Tibial artery (tissue), 4 donors: ENCODE measurements at regions not wholly inside any gene's neighbourhood (a gene's known extent, or its start where the extent isn't known, plus 50 kb on each side); places are given as distances from the start of the nearest gene placed in this dataset.

Experiments used
- DNase-seq, 2 donors: peaks; one replicate each; pipeline ENCODE4 v3.0.0-alpha.2; 2019
- H3K27ac ChIP-seq, 2 donors: fragments of 200-600 bp; sonication (generic) in 1 of 2; 1 replicate in 1 of 2; 2 replicates in 1 of 2; pipeline ENCODE4 v1.5.1; 2018 to 2019; ENCODE audit warnings: mild to moderate bottlenecking in 1 of 2
- H3K27me3 ChIP-seq, 2 donors: fragments of 200-600 bp; sonication (generic) in 1 of 2; one replicate each; pipeline versions ENCODE4 v1.5.1 to v1.6.0; 2016 to 2019
- H3K36me3 ChIP-seq, 3 donors: fragments of 200-600 bp; sonication (generic) in 2 of 3; one replicate each; pipeline ENCODE4 v1.5.1; 2016 to 2019; ENCODE audit warnings: mild to moderate bottlenecking in 2 of 3
- H3K4me1 ChIP-seq, 4 donors: fragments of 200-600 bp; sonication (generic) in 2 of 4; 1 replicate in 3 of 4; 2 replicates in 1 of 4; pipeline ENCODE4 v1.5.1; 2016 to 2019
- H3K4me3 ChIP-seq, 2 donors: fragments of 200-600 bp; sonication (generic) in 1 of 2; 1 replicate in 1 of 2; 2 replicates in 1 of 2; pipeline ENCODE4 v1.5.1; 2018 to 2019; ENCODE audit warnings: mild to moderate bottlenecking in 2 of 2
- H3K9me3 ChIP-seq, 3 donors: fragments of 200-600 bp; sonication (generic) in 1 of 3; one replicate each; pipeline ENCODE4 v1.5.1; 2016 to 2019
- intact Hi-C: fragments of 100-400 bp; cut with DNase I; formaldehyde crosslinking; loops from one replicate; pipeline ENCODE4 v1.15.0; 2023; ENCODE audit warnings: low total_unique reads
- TF ChIP-seq, protein P1 (sequence below), 2 experiments: fragments of 200-600 bp in 1 of 2; fragments of 450-650 bp in 1 of 2; IDR thresholded peaks; one replicate each; pipeline ENCODE4 v1.5.1; 2017 to 2019; ENCODE audit warnings: antibody characterized with exemption in 2 of 2, mild to moderate bottlenecking in 1 of 2, moderate library complexity in 1 of 2

DNA sequence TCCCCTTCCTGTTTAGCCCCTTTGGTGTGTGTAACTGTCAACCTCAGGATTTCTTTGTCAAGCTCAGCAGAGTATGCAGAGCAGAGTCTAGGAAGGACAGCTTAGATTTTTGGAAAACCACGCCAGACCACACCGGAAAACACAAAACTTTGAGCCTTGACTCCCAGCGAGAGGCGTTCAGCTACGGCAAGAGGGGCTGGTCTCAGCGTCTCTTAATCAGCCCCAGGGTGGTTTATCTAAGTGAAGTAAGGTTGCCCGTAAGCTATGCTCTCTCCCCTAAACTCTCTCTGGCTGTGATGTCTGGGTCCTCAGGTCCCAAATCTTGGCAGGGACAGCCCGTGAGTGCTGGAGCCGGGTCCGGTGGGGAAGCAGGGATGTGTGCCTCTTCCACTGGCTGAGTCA is 230.9 kb downstream of the KLF6 start:
- intact Hi-C loops: no loop called here
- no peaks in the 10 kb centered on the region for H3K9me3 ChIP-seq
- H3K27me3 ChIP-seq: no peaks in the 10 kb centered on the region
- no peak overlapping the region for H3K4me3 ChIP-seq
- no peak overlapping the region for H3K27ac ChIP-seq
- TF ChIP-seq, protein P1, sequence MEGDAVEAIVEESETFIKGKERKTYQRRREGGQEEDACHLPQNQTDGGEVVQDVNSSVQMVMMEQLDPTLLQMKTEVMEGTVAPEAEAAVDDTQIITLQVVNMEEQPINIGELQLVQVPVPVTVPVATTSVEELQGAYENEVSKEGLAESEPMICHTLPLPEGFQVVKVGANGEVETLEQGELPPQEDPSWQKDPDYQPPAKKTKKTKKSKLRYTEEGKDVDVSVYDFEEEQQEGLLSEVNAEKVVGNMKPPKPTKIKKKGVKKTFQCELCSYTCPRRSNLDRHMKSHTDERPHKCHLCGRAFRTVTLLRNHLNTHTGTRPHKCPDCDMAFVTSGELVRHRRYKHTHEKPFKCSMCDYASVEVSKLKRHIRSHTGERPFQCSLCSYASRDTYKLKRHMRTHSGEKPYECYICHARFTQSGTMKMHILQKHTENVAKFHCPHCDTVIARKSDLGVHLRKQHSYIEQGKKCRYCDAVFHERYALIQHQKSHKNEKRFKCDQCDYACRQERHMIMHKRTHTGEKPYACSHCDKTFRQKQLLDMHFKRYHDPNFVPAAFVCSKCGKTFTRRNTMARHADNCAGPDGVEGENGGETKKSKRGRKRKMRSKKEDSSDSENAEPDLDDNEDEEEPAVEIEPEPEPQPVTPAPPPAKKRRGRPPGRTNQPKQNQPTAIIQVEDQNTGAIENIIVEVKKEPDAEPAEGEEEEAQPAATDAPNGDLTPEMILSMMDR (IDR thresholded peaks at IDR 0.05): no peak
- peaks cover 0 to under 1% (median 0%) of the 10 kb centered on the region in 4 donors for H3K4me1 ChIP-seq
- H3K36me3 ChIP-seq: no peaks in the 10 kb centered on the region
- DNase-seq: no peak

- Histone ChIP-seq H3K4me3 (no peak overlapping the region), H3K9me3 (no peaks in the 10 kb centered on the region), H3K36me3 (no peaks in the 10 kb centered on the region), H3K4me1 (peaks cover 0 to 17% (median 5%) of the 10 kb centered on the region in 4 donors), H3K27ac (no peak overlapping the region), H3K27me3 (no peaks in the 10 kb centered on the region)
- DNase-seq: no peak
- TF ChIP-seq, protein P1 (IDR thresholded peaks at IDR 0.05): no peak
- intact Hi-C loops: no loop called here
These were observed 232.7 kb downstream of the KLF6 start for GRCh38 chr10:3552281-3552680.

GRCh38 chr10:3551761-3552160 is 233.2 kb downstream of the KLF6 start:
- TF ChIP-seq, protein P1 (IDR thresholded peaks at IDR 0.05): no peak
- Histone ChIP-seq H3K9me3 (no peaks in the 10 kb centered on the region), H3K27ac (no peak overlapping the region), H3K36me3 (no peaks in the 10 kb centered on the region), H3K4me3 (no peak overlapping the region), H3K4me1 (peaks cover 0 to 17% (median 5%) of the 10 kb centered on the region in 4 donors), H3K27me3 (no peaks in the 10 kb centered on the region)
- DNase-seq: no peak
- intact Hi-C loops: no loop called here

GRCh38 chr10:3549118-3549517 is 235.9 kb downstream of the KLF6 start:
- Histone ChIP-seq H3K27ac (peak overlapping the region; percentile 0 to 35), H3K4me3 (no peak overlapping the region), H3K4me1 (peaks cover 0 to 17% (median 5%) of the 10 kb centered on the region in 4 donors), H3K9me3 (no peaks in the 10 kb centered on the region), H3K27me3 (no peaks in the 10 kb centered on the region), H3K36me3 (no peaks in the 10 kb centered on the region)
- no peak for DNase-seq
- TF ChIP-seq, protein P1 (IDR thresholded peaks at IDR 0.05): no peak
- intact Hi-C loops: loop anchor here (5.0 kb wide), 1 partner anchor 82 kb away; no protein-coding TSS in a partner anchor

DNA sequence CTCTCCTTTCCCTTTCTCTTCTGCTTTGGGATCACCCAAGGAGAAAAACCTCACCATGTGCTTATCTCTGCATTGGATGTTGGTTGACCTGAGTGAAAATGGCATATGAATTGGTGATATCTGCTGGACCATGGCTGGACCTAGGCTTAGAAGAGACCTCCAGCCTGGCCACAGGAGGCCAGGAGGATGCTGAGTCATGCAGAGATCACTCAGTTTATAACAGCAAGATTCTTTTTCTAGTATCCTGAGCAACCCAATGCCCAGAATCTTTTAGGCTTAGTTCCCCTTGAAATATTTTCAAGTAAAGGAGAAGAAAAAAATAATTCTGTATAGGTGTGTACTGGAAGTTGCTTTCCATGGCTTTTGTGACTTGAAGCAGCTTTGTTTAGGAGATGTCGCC is 236.3 kb downstream of the KLF6 start:
- peak overlapping the region; percentile 0 to 35 for H3K27ac ChIP-seq
- no peaks in the 10 kb centered on the region for H3K9me3 ChIP-seq
- H3K4me3 ChIP-seq: no peak overlapping the region
- no peak for DNase-seq
- H3K4me1 ChIP-seq: peaks cover 0 to 17% (median 5%) of the 10 kb centered on the region in 4 donors
- no peaks in the 10 kb centered on the region for H3K36me3 ChIP-seq
- TF ChIP-seq, protein P1 (IDR thresholded peaks at IDR 0.05): no peak
- no peaks in the 10 kb centered on the region for H3K27me3 ChIP-seq
- intact Hi-C loops: loop anchor here (5.0 kb wide), 1 partner anchor 81 kb away; no protein-coding TSS in a partner anchor

DNA sequence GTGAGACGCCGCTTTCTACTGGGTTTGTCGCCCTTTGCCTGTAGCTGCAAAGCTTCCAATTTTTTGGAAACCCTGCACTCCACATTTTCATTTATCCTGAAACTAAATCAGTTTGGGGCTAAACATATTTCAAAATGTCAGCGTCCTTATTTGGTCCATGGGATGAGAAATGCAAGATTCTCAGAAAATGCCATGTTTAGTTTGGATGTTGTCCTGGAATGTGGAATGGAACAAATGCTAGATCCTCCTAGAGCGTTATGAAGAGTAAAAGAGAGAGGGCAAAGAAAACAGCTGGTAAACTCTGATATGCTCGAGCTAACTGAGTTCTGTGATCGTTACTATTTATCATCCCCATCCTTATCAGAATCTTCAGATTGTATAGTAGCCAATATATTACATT is 236.9 kb downstream of the KLF6 start:
- Histone ChIP-seq H3K36me3 (no peaks in the 10 kb centered on the region), H3K4me3 (no peak overlapping the region), H3K4me1 (peaks cover 0 to 17% (median 5%) of the 10 kb centered on the region in 4 donors), H3K9me3 (no peaks in the 10 kb centered on the region), H3K27me3 (no peaks in the 10 kb centered on the region), H3K27ac (peak overlapping the region; percentile 0 to 35)
- no peak for DNase-seq
- intact Hi-C loops: loop anchor here (5.0 kb wide), 1 partner anchor 81 kb away; no protein-coding TSS in a partner anchor
- TF ChIP-seq, protein P1 (IDR thresholded peaks at IDR 0.05): no peak
